ENCODE measurements at regions not wholly inside any gene's neighbourhood (a gene's known extent, or its start where the extent isn't known, plus 50 kb on each side); places are given as distances from the start of the nearest gene placed in this dataset.

GRCh38 chrX:11953615-11954014, 184.7 kb upstream of the FRMPD4 start:
- DNase-seq: peak; percentile 94

- peak; percentile 21 for DNase-seq
These were observed 184.1 kb upstream of the FRMPD4 start for GRCh38 chrX:11954176-11954575.

DNA sequence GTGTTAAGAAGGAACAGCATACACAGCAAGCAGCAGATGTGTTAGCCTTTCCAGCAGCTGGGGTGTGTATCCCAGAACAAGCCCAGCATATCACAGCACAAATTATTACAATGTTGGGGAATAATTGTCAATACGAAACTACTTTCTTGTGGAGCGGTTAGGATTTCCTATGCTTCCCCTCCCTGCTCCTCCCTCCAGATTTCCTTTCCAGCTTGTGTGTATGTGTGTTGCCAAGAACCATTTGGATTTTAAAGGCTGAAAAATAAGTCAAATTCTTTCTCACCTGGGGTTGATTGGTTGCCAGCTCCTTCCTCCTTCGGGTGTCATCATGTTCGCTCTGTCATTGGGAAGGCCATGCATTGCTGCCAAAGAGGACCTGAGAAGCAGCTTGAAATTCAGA, 178.2 kb upstream of the FRMPD4 start:
- DNase-seq: no peak

DNA sequence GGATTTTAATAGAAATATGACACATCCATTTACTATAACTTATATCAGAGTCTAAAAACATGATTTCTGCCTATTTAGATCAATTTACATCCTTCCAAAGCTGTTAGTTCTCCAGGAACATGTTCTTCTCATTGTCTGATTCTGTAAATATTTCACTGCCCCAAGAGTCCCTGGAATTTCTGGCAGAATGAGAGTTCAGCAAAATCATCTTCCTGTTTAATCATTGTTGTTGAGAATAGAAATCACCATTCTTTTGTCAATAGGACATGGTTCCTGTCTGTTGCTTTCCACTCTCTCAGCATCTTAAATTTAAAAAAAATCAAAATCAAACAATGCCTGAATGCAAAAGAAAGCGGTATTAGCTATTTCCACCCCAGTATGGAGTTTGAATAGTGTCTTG, 172.8 kb upstream of the FRMPD4 start:
- DNase-seq: no peak

DNA sequence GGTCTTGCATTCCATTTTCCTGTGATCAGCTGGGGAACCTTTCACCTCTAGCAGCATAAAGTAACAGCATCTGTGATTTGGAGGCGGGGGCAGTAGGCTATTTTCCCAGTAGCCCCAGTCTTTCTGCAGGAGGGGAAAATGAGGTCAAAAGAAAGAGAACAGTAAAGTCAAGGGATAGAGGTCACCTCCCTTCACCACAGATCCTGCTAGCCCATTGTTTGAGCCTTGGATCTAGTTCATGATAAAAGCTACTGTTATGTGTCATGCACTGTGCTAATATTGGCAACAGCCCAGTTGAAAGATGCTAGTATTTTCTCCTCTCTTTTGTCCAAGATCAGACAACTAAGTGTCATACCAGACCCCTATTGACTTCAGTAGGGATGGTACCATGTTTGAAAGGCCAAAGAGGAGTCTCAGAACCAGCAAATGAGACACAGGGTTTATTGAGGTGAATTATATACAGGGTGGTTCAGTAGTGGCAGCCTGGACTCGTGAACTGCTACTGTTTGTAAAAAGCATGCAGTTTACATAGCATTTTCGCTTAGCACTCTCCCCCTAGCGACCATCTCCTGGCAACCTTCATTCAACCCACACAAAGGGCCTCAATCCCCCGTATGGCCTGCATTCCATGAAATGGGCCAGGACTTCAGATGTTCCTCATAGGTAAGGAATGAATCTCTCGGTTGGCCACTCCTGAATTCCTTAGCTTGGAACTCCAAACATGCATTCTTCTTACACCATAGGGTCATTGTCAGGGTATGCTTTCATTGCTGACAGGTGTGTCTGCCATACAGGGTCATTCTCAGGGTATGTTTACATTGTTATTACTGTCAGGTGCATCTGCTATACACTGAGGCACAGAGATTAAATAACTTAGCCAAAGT, 170.0 kb upstream of the FRMPD4 start:
- DNase-seq: no peak

GRCh38 chrX:11968991-11969390, 169.3 kb upstream of the FRMPD4 start:
- DNase-seq: no peak

DNA sequence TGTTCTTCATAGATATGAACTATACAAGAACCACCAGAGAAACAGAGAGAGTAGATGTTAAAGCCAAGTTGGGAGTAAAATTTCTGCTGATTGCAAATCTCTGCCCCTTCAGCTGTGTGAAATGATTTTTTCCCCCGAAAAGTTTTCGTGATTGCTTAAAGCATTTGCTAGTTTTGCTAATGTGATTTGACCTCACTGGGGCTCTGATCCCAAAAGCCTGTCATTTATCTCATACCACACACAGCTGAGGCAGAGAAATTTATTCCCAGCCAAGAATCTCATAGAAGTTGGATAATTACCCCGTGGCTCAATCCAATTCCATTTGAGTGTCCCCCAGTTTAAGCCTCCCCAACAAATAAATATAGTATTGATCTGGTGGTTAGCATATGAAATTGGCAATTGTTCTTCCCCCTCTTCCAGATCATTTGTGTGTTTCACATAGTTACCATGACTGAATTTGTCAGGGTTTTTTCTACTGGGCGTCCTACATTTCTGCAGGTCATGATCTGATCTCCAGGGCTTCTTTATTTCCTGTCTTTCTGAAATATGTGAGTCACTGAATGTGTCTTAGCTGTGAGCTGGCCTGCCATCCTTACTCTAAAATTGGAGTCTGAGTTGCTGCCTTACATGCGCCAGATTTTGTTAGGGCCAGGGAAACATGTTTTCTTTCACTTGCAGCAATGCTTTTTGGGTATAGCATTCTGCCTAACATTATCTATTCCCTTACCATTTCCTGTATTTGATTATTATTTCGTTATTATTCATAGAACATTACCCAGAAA, 167.5 kb upstream of the FRMPD4 start:
- no peak for DNase-seq

- DNase-seq: no peak
These were observed 161.6 kb upstream of the FRMPD4 start for GRCh38 chrX:11976663-11977062.

GRCh38 chrX:11992271-11992670, 146.0 kb upstream of the FRMPD4 start:
- DNase-seq: no peak

DNA sequence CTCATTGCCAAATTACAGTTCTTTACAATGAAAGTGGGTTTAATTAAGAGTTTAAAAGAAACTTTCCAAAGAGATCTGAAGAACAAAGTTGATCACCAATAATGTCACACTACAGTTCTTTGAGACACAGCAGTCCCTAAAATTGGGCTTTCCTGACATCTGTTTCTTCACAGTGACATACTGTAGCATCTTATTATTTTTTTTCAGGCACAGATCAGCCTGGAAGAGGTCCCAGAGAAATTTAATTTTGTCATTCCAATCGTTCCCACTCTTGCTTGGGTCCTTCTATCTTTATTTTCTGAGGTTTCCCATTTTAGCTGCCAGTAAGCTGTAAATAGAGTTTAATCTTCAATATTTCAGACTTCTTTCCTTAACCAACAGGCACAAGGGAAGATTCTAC, 143.1 kb upstream of the FRMPD4 start:
- no peak for DNase-seq

- DNase-seq: no peak
These were observed 141.5 kb upstream of the FRMPD4 start for GRCh38 chrX:11996810-11997209.

GRCh38 chrX:11998944-11999343, 139.3 kb upstream of the FRMPD4 start:
- no peak for DNase-seq

- DNase-seq: peak; percentile 8
These were observed 135.4 kb upstream of the FRMPD4 start for GRCh38 chrX:12002876-12003275.

DNA sequence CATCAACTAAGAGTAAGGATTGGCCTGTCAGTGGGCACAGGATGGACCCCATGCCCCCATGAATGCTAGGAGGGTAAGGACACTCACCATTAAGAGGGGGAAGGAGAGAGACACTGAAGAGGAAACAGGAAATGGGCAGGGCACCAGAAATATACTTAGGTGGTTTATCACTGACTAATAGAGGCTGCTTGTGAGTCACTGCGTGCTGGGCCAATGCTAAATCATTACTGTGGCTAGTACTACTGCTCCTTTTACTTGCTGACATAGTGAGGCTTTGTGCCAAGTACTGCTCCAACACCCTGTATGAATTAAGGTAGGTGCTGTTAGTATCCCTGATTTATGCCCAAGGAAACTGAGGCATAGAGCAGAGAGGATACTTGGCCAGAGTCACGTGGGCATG, 130.4 kb upstream of the FRMPD4 start:
- peak; percentile 88 for DNase-seq

GRCh38 chrX:12010436-12010835, 127.8 kb upstream of the FRMPD4 start:
- DNase-seq: no peak

DNA sequence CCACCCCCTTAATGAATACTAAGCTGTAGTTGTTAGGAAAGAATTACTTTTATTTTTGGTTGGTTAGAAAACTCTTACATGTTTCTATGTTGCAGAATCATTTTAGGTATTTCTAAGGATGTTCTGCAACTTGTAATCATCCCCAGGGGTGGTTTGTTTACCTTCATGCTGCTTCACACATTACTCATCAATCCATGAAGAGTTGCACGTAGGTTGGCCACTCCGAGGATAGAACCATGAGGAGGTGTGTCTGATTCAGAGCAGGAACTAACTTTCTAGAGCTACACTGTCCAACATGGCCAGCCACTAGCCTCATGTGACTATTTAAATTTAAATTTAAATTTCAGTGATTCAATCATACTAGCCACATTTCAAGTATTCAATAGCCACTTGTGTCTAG, 127.2 kb upstream of the FRMPD4 start:
- peak; percentile 69 for DNase-seq

- peak; percentile 46 for DNase-seq
These were observed 125.1 kb upstream of the FRMPD4 start for GRCh38 chrX:12013211-12013618.

DNA sequence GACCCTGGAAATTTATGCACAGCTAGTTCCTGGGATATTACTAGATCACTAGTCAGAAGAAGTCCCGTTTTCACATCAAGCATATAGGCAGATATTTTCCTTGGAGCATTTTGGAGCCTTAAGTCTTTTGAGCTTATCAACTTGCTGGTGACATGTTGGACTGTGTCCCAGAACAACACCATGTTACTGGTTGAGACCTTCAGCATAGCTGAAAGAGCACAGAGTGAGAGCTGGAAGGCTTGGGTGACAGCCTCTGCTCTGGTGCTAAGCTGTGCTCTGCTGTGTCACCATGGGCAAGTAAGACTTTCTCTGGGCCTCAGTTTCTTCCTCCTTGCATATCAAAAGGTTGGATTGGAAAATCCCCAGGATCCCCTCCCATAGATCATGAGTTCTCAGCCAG, 116.6 kb upstream of the FRMPD4 start:
- no peak for DNase-seq

GRCh38 chrX:12026481-12026880, 111.8 kb upstream of the FRMPD4 start:
- DNase-seq: no peak

DNA sequence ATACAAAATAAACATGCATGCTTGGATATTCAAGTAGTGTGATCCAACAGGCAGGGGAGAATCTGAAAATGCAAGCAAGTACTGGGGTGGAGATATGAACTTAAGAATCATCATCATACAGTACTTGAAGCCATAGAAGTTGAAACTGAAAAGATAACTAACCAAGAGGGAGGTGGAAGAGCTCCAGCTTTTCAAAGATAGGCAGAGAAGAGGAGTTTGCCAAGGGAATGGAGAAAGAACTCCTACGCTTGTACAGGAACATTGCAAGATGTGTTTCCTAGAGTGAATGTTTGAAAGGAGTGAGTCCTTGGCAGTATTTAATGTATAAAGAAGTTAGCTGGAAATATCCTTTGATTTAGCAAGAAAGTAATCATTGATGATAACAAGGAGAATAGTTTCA, 106.2 kb upstream of the FRMPD4 start:
- DNase-seq: no peak

- DNase-seq: no peak
These were observed 103.5 kb upstream of the FRMPD4 start for GRCh38 chrX:12034741-12035140.

GRCh38 chrX:12042615-12043014, 95.7 kb upstream of the FRMPD4 start:
- no peak for DNase-seq

DNA sequence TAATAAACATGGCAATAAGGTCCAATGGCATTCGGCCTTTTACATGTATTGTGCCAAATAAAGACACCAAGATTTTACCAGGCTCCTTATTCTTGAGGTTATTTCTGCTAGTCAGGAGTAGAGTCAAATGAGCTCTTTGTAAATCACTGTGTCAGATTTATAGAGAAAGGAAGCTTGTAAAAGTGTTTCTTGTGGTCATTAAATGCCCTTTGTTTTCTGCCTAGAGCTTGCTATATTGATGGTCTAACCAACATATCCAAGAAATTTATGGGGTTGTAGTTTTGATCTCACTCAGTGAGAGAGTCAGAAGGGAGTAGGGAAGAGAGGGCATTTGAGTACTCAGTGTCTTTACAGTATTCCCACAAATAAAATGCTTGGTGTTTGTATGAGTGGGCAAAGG, 86.2 kb upstream of the FRMPD4 start:
- no peak for DNase-seq

GRCh38 chrX:12058087-12058486, 80.2 kb upstream of the FRMPD4 start:
- no peak for DNase-seq

Data from fibroblast of skin of right biceps (primary cell).